Amniotic stem cell (primary cell): ENCODE measurements at regions not wholly inside any gene's neighbourhood (a gene's known extent, or its start where the extent isn't known, plus 50 kb on each side); places are given as distances from the start of the nearest gene placed in this dataset.
"Not testable (repeated sequence)": the region's sequence is repeated elsewhere in the genome, so short reads cannot be mapped to it uniquely, and the experiment has no call there.

Experiments used
- DNase-seq: peaks from one replicate; lab custom pipeline; 2025; lab: John Stamatoyannopoulos, UW

GRCh38 chr2:81362468-81362867, 1057.9 kb upstream of the LRRTM1 start:
- not testable (repeated sequence) for DNase-seq

- DNase-seq: no peak
Observed at GRCh38 chr2:81355436-81355835, 1050.9 kb upstream of the LRRTM1 start.

- no peak for DNase-seq
Observed at GRCh38 chr2:81334046-81334445, 1029.5 kb upstream of the LRRTM1 start.

GRCh38 chr2:81328968-81329367, 1024.4 kb upstream of the LRRTM1 start:
- no peak for DNase-seq

- no peak for DNase-seq
Observed at GRCh38 chr2:81327911-81328310, 1023.4 kb upstream of the LRRTM1 start.

GRCh38 chr2:81324046-81324445, 1019.5 kb upstream of the LRRTM1 start:
- no peak for DNase-seq

GRCh38 chr2:81304154-81304830, 999.7 kb upstream of the LRRTM1 start:
- no peak for DNase-seq

GRCh38 chr2:81303321-81303720, 998.8 kb upstream of the LRRTM1 start:
- no peak for DNase-seq

GRCh38 chr2:81299841-81300240, 995.3 kb upstream of the LRRTM1 start:
- DNase-seq: no peak

- no peak for DNase-seq
Observed at GRCh38 chr2:81290846-81291245, 986.3 kb upstream of the LRRTM1 start.

GRCh38 chr2:81283081-81283480, 978.5 kb upstream of the LRRTM1 start:
- no peak for DNase-seq

GRCh38 chr2:81282151-81282769, 977.7 kb upstream of the LRRTM1 start:
- no peak for DNase-seq

- DNase-seq: no peak
Observed at GRCh38 chr2:81276595-81276994, 972.0 kb upstream of the LRRTM1 start.

- DNase-seq: no peak
Observed at GRCh38 chr2:81266106-81266505, 961.6 kb upstream of the LRRTM1 start.

GRCh38 chr2:81263989-81264388, 959.4 kb upstream of the LRRTM1 start:
- no peak for DNase-seq

GRCh38 chr2:81260320-81260719, 955.8 kb upstream of the LRRTM1 start:
- no peak for DNase-seq

- no peak for DNase-seq
Observed at GRCh38 chr2:81250270-81250669, 945.7 kb upstream of the LRRTM1 start.

- DNase-seq: no peak
Observed at GRCh38 chr2:81249152-81249551, 944.6 kb upstream of the LRRTM1 start.

- no peak for DNase-seq
Observed at GRCh38 chr2:81247648-81248047, 943.1 kb upstream of the LRRTM1 start.

GRCh38 chr2:81242501-81242900, 937.9 kb upstream of the LRRTM1 start:
- no peak for DNase-seq

- no peak for DNase-seq
Observed at GRCh38 chr2:81238462-81238861, 933.9 kb upstream of the LRRTM1 start.

GRCh38 chr2:81235601-81236000, 931.0 kb upstream of the LRRTM1 start:
- no peak for DNase-seq

- DNase-seq: no peak
Observed at GRCh38 chr2:81234711-81235110, 930.2 kb upstream of the LRRTM1 start.

- DNase-seq: no peak
Observed at GRCh38 chr2:81225756-81226155, 921.2 kb upstream of the LRRTM1 start.
